GM12865 (cell line): ENCODE measurements at regions not wholly inside any gene's neighbourhood (a gene's known extent, or its start where the extent isn't known, plus 50 kb on each side); places are given as distances from the start of the nearest gene placed in this dataset.

Experiments
- DNase-seq: peaks from one replicate; pipeline ENCODE4 v3.0.0; 2010; ENCODE audit warnings: low read depth
- H3K4me3 ChIP-seq: 2 replicates; pipeline ENCODE4 v1.5.1; 2011; ENCODE audit warnings: mild to moderate bottlenecking, low read depth, low read length, control low read depth
- CTCF ChIP-seq: IDR thresholded peaks from 2 replicates; pipeline ENCODE4 v1.5.1; 2011; ENCODE audit warnings: low read length, control low read depth, low read depth, inconsistent platforms; ENCODE audit not compliant: insufficient read depth; ENCODE audit errors: missing control alignments

- no peak for TF ChIP-seq CTCF
These were observed 105.4 kb downstream of the FAM76B start for GRCh38 chr11:95684170-95684569.

GRCh38 chr11:95682552-95682951 lies 107.0 kb downstream of the FAM76B start:
- no peak overlapping the region for H3K4me3 ChIP-seq
- DNase-seq = no peak
- no peak for TF ChIP-seq CTCF

More at GRCh38 chr11:95684170-95684569, 105.4 kb downstream of the FAM76B start:
- DNase-seq = no peak
- no peak overlapping the region for H3K4me3 ChIP-seq

- peak; percentile 57 for DNase-seq
- no peak for TF ChIP-seq CTCF
- H3K4me3 ChIP-seq = no peak overlapping the region
These were observed 109.2 kb downstream of the FAM76B start for GRCh38 chr11:95680169-95680929.

- DNase-seq = no peak
- H3K4me3 ChIP-seq = no peak overlapping the region
- no peak for TF ChIP-seq CTCF
These were observed 110.6 kb downstream of the FAM76B start for GRCh38 chr11:95678988-95679387.

- TF ChIP-seq CTCF = no peak
- DNase-seq = no peak
- H3K4me3 ChIP-seq = no peak overlapping the region
These were observed 113.3 kb downstream of the FAM76B start for GRCh38 chr11:95676308-95676707.

GRCh38 chr11:95675585-95675984 lies 114.0 kb downstream of the FAM76B start:
- no peak for TF ChIP-seq CTCF
- DNase-seq = no peak
- H3K4me3 ChIP-seq = no peak overlapping the region
